DMS153 treated with DMSO at 0.1 percent for 48 hours (cell line): ENCODE measurements at regions not wholly inside any gene's neighbourhood (a gene's known extent, or its start where the extent isn't known, plus 50 kb on each side); places are given as distances from the start of the nearest gene placed in this dataset.

Experiments used
- DNase-seq: peaks from one replicate; lab custom pipeline; 2025; ENCODE audit not compliant: unreplicated experiment; lab: John Stamatoyannopoulos, UW

DNA sequence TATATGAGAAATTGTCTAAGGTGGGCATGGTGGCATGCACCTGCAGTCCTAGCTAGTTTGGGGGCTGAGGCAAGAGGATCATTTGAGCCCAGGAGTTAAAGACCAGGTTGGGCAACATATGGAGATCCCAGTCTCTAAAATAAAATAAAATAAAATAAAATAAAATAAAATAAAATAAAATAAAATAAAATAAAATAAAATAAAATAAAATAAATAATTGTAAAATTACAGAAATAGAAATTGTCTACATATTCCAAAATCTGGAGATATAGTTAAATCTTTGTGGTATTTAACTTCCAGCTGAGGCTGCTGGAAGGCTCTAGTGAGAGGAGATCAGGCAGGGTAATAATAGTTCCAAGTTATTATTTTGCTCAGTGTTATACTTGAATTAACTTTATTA lies 1432.1 kb upstream of the CDH2 start:
- DNase-seq: no peak

DNA sequence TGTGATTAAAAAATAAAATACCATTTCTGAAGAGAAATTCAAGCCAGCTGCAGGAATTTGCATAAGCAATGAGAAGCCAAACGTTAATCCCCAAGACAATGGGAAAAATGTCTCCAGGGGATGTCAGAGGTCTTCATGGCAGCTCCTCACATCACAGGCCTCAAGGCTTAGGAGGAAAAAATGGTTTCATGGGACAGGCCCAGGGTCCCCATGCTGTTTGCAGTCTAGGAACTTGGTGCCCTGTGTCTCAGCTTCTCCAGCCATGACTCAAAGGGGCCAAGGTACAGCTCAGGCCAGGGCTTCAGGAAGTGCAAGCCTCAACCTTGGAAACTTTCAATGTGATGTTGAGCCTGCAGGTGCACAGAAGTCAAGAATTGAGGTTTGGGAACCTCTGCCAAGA lies 1428.4 kb upstream of the CDH2 start:
- no peak for DNase-seq

GRCh38 chr18:29596959-29597358 lies 1420.0 kb upstream of the CDH2 start:
- DNase-seq: no peak

DNA sequence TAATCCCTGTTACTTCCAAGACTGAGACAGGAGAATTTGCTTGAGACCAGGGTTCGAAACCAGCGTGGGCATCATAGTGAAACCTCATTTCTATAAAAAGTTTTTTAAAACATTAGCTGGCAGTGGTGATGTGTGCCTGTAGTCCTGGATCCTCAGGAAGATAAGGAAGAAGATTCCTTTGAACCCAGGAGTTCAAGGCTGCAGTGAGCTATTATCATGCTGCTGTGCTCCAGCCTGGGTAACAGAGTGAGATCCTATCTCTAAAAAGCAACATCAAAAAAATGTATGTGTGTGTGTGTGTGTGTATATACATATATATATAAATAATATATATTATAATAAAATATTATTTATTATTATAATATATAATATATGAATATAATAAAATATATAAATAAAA lies 1417.6 kb upstream of the CDH2 start:
- DNase-seq: no peak

DNA sequence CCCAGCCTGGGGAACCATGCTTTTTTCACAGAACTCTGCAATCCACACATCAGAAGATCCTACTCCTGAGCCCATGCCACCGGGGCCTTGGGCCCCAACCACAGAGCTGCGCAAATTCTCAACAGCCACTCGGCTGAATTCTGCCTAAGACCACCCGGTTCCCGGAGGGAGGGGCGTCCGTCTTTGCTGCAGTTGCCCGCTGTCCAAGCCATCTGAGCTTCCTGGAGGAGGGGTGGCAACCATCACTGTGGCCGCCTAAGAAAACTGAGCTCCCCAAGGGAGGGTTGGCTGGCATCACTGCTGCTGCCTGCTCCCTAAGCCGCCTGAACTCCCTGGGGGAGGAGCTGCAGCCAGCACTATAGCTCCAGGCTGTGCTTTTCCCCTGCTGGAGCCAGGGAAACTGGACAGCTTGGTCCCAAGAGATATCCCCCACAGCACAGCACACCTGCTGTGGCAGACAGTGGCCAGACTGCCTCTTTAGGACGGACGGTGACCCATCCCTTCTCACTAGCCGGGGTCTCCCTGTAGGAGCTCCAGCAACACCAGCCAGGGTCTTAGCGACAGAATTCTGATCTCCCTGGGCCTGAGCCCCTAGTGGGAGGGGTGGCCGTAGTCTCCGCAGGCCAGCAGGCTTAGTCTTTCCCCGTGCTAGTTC lies 1411.6 kb upstream of the CDH2 start:
- no peak for DNase-seq

DNA sequence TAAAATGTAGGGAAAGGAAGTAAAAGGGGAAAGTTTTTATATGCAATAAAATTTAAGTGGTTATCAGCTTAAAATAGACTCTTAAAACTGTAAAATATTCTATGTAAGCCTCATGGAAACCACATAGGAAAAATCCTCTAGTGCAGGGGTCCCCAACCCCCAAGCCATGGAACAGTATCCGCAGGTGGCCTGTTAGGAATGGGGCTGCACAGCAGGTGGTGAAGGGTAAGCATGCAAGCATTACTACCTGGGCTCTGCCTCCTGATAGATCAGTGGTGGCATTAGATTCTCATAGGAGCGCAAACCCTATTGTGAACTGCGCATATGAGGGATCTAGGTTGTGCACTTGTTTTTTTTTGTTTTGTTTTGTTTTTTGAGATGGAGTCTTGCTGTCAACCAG lies 1409.3 kb upstream of the CDH2 start:
- no peak for DNase-seq

DNA sequence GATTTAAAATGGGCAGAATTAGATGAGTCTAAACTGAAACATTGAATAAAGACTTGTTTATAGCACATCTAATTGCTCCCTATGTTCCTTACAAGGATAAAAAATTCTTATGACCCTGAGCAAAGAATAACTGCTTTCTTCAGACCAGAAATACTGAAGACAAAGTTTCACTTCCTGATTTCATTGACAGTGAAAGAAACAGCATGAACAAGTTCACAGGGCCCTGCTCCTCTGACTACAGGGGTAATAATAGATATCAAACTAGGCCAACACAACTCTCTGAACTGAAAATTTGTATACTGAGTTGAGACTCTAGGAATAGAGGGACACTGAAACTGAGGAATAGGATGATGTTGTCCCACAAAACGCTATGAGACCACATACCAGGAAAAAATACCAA lies 1383.3 kb upstream of the CDH2 start:
- no peak for DNase-seq

- DNase-seq: no peak
These were observed 1379.1 kb upstream of the CDH2 start for GRCh38 chr18:29556070-29556469.

- no peak for DNase-seq
These were observed 1372.8 kb upstream of the CDH2 start for GRCh38 chr18:29549759-29550158.

- DNase-seq: no peak
These were observed 1370.7 kb upstream of the CDH2 start for GRCh38 chr18:29547626-29548025.

- no peak for DNase-seq
These were observed 1363.6 kb upstream of the CDH2 start for GRCh38 chr18:29540548-29540947.

DNA sequence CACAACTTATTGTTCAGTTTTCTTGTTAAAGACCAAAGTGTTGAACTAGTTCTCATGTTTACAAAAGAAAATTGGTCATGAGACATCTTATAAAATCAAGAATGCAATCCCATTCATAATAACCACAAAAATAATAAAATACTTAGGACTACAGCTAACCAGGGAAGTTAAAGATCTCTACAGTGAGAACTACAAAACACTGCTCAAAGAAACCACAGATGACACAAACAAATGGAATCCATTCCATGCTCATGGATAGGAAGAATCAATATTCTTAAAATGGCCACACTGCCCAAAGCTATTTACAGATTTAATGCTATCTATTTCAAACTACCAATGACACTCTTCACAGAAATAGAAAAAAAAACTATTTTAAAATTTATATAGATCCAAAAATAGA lies 1354.8 kb upstream of the CDH2 start:
- DNase-seq: no peak

- DNase-seq: no peak
These were observed 1346.4 kb upstream of the CDH2 start for GRCh38 chr18:29523371-29523770.

GRCh38 chr18:29512761-29513160 lies 1335.8 kb upstream of the CDH2 start:
- no peak for DNase-seq

GRCh38 chr18:29512203-29512602 lies 1335.3 kb upstream of the CDH2 start:
- DNase-seq: no peak

GRCh38 chr18:29501952-29502351 lies 1325.0 kb upstream of the CDH2 start:
- DNase-seq: no peak

GRCh38 chr18:29496152-29496680 lies 1319.3 kb upstream of the CDH2 start:
- DNase-seq: no peak

- no peak for DNase-seq
These were observed 1317.4 kb upstream of the CDH2 start for GRCh38 chr18:29494371-29494770.

GRCh38 chr18:29491907-29492306 lies 1315.0 kb upstream of the CDH2 start:
- no peak for DNase-seq

DNA sequence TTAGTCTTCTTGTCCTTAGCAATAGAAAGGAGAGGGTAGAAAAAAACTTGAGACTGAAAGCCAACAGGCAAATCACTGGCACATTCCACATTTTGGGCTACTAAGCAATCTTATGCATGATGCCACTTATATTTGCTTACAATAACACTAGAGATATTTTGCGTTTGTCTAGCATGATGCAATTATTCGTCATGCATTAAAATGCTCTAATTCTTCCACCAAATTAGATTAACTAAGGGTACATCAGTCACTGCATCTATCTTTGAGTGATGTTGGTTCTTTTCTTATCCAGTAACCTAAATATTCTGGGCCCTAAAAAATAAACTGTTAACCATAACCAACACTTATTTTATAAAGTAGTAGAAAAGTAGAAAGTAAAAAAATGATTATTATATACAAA lies 1311.7 kb upstream of the CDH2 start:
- no peak for DNase-seq

- DNase-seq: no peak
These were observed 1288.6 kb upstream of the CDH2 start for GRCh38 chr18:29465526-29465925.

GRCh38 chr18:29459972-29460371 lies 1283.0 kb upstream of the CDH2 start:
- no peak for DNase-seq

- DNase-seq: no peak
These were observed 1280.5 kb upstream of the CDH2 start for GRCh38 chr18:29457316-29457889.
